ENCODE measurements at regions not wholly inside any gene's neighbourhood (a gene's known extent, or its start where the extent isn't known, plus 50 kb on each side); places are given as distances from the start of the nearest gene placed in this dataset.

DNA sequence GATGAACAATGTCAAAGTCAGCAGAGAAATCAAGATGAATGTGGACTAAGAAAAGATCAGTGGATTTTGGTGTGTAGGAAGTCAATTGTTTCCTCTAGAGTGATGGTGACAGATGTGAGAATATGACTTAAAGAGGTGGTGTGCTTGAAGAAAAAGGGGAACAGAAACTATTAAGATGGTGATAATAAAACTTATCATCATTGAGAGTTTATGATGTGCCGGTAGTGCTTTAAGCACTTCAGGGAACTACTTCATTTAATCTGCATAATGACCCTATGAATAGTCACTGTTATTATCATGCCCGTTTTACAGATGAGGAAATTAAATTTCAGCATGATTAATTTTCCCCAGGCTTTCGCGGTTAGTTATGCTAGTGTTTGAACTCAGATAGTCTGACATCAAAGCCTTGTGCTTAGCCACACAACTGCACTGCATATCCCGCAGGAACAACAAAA lies 246.9 kb upstream of the LRRC7 start:
- TF ChIP-seq, protein P1, sequence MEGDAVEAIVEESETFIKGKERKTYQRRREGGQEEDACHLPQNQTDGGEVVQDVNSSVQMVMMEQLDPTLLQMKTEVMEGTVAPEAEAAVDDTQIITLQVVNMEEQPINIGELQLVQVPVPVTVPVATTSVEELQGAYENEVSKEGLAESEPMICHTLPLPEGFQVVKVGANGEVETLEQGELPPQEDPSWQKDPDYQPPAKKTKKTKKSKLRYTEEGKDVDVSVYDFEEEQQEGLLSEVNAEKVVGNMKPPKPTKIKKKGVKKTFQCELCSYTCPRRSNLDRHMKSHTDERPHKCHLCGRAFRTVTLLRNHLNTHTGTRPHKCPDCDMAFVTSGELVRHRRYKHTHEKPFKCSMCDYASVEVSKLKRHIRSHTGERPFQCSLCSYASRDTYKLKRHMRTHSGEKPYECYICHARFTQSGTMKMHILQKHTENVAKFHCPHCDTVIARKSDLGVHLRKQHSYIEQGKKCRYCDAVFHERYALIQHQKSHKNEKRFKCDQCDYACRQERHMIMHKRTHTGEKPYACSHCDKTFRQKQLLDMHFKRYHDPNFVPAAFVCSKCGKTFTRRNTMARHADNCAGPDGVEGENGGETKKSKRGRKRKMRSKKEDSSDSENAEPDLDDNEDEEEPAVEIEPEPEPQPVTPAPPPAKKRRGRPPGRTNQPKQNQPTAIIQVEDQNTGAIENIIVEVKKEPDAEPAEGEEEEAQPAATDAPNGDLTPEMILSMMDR (IDR thresholded peaks at IDR 0.05; ENCODE audit: insufficient read depth, low read length), result no peak
- no peak for TF ChIP-seq GABPA (IDR thresholded peaks at IDR 0.05; ENCODE audit: low read depth)
- TF ChIP-seq, protein P2, sequence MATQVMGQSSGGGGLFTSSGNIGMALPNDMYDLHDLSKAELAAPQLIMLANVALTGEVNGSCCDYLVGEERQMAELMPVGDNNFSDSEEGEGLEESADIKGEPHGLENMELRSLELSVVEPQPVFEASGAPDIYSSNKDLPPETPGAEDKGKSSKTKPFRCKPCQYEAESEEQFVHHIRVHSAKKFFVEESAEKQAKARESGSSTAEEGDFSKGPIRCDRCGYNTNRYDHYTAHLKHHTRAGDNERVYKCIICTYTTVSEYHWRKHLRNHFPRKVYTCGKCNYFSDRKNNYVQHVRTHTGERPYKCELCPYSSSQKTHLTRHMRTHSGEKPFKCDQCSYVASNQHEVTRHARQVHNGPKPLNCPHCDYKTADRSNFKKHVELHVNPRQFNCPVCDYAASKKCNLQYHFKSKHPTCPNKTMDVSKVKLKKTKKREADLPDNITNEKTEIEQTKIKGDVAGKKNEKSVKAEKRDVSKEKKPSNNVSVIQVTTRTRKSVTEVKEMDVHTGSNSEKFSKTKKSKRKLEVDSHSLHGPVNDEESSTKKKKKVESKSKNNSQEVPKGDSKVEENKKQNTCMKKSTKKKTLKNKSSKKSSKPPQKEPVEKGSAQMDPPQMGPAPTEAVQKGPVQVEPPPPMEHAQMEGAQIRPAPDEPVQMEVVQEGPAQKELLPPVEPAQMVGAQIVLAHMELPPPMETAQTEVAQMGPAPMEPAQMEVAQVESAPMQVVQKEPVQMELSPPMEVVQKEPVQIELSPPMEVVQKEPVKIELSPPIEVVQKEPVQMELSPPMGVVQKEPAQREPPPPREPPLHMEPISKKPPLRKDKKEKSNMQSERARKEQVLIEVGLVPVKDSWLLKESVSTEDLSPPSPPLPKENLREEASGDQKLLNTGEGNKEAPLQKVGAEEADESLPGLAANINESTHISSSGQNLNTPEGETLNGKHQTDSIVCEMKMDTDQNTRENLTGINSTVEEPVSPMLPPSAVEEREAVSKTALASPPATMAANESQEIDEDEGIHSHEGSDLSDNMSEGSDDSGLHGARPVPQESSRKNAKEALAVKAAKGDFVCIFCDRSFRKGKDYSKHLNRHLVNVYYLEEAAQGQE (IDR thresholded peaks at IDR 0.05; ENCODE audit: insufficient replicate concordance, low read depth), result no peak
- TF ChIP-seq POLR2AphosphoS5 (IDR thresholded peaks at IDR 0.05; ENCODE audit: low read depth), result no peak

Data from HL-60 (cell line).